ENCODE measurements at regions not wholly inside any gene's neighbourhood (a gene's known extent, or its start where the extent isn't known, plus 50 kb on each side); places are given as distances from the start of the nearest gene placed in this dataset.

DNA sequence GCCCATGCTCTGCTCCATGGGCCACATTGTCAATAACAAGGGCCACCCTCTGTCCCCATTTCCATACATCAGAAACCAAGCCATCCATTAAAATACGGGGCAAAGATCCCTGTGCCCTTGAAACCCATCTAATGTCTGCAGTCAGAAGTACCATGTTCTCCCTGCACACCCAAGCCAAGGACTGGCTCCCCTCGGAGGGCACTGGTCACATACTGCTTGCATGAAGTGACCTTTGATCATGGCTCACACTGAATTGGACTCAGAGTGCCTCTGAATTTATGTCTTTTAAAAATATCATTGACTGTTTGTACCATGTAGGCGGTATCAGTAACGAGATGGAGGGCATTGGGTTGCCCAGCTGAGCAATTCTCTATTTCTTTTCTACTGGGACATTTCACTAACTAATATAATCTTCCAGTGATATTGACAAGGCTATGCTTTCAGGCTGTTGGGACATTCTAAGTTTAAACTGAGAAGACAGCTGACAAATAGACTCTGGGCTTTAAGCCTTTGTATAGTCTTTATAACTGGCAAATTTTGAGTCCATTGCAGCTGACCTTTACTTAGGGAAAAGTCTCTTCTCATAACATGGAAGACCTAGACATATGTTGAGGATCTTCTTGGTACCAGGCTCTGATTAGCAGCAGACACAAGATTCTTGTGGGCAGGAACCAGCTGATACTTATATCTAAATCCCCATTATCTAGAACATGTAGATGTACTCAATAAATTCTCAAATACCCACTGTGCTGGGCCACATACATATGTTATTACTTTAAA lies 214.3 kb downstream of the MYCN start:
- no peak for DNase-seq (ENCODE audit: low spot score)

GRCh38 chr2:16154061-16154460 lies 213.7 kb downstream of the MYCN start:
- DNase-seq (ENCODE audit: low spot score), result no peak

DNA sequence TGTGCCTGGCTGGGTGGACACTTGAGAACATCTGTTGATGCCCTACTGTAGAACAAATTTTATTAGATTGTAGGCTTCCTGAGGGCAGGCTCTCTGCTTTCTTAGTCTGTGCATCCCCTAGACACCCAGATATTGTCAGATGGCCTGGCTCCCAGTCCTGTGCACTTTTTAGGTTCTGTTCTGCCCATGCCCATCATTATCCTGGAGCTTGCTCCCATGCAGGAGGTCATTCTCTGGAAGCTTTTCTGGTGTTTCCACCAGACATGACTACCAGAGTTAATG lies 213.3 kb downstream of the MYCN start:
- no peak for DNase-seq (ENCODE audit: low spot score)

DNA sequence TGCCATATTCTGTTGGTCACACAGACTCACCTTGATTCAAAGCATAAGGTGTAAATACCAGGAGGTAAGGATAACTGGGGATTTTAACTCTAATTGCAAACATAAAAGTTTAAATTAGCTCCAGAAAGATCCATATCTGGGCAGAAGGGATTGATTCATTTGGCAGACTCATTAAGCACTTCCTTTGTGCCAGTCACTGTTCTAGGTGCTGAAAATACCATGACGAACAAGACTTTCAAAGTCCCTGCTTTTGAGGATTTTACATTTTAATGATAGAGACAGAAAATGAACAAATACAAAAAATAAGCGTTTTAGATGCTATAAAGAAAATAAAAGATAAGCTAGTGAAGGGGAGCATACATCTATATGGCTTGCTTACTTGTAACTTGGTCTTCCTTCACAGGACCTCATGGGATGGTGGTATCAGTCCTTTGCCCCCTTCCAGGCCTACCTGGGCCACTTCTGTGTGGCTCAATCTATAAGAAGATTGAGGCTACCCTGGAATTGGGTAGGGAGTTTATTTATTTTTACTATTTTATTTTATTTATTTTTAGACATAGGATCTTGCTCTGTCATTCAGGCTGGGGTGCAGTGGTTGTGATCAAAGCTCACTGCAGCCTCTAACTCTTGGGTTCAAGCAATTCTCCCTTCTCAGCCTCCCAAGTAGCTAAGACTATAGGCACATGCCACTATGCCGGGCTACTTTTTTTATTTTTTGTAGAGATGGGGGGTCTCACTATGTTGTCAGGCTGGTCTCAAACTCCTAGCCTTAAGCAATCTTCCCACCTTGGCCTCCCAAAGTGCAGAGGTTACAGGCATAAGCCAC lies 212.8 kb downstream of the MYCN start:
- DNase-seq (ENCODE audit: low spot score), result no peak

GRCh38 chr2:16152071-16152927 lies 211.9 kb downstream of the MYCN start:
- no peak for DNase-seq (ENCODE audit: low spot score)

GRCh38 chr2:16151651-16152050 lies 211.3 kb downstream of the MYCN start:
- DNase-seq (ENCODE audit: low spot score), result no peak

DNA sequence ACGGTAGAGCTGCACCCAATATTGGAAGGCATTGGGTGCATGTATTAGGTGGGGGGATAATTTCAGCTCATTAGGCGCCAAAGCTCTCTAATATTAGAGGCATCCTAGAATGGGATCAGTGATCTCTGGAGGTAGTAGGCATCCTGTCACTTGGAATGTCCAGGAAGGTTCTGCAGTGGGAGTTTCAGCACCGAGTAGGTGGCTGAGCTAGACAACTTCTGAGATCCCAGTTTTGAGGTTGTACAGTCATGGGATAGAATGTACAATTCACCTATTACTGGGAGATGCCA lies 210.9 kb downstream of the MYCN start:
- no peak for DNase-seq (ENCODE audit: low spot score)

- no peak for DNase-seq (ENCODE audit: low spot score)
Measured at GRCh38 chr2:16150456-16151280, 210.3 kb downstream of the MYCN start.

- no peak for DNase-seq (ENCODE audit: low spot score)
Measured at GRCh38 chr2:16149349-16150243, 209.2 kb downstream of the MYCN start.

GRCh38 chr2:16148632-16149348 lies 208.4 kb downstream of the MYCN start:
- no peak for DNase-seq (ENCODE audit: low spot score)

- no peak for DNase-seq (ENCODE audit: low spot score)
Measured at GRCh38 chr2:16142383-16143361, 202.3 kb downstream of the MYCN start.

DNA sequence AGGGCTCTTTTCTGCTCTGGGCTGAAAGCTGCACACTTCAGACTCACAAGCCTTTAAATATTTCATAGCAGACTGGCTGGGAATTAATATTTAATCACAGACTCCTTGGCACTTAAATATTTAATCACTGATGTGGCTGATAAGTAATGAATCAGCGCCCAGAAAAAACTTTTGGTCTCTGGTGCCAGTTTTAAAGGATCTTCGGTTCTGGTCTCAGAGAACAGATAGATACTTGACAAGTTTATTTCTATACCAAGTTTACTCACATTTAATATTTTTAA lies 201.2 kb downstream of the MYCN start:
- no peak for DNase-seq (ENCODE audit: low spot score)

- no peak for DNase-seq (ENCODE audit: low spot score)
Measured at GRCh38 chr2:16140771-16141640, 200.7 kb downstream of the MYCN start.

DNA sequence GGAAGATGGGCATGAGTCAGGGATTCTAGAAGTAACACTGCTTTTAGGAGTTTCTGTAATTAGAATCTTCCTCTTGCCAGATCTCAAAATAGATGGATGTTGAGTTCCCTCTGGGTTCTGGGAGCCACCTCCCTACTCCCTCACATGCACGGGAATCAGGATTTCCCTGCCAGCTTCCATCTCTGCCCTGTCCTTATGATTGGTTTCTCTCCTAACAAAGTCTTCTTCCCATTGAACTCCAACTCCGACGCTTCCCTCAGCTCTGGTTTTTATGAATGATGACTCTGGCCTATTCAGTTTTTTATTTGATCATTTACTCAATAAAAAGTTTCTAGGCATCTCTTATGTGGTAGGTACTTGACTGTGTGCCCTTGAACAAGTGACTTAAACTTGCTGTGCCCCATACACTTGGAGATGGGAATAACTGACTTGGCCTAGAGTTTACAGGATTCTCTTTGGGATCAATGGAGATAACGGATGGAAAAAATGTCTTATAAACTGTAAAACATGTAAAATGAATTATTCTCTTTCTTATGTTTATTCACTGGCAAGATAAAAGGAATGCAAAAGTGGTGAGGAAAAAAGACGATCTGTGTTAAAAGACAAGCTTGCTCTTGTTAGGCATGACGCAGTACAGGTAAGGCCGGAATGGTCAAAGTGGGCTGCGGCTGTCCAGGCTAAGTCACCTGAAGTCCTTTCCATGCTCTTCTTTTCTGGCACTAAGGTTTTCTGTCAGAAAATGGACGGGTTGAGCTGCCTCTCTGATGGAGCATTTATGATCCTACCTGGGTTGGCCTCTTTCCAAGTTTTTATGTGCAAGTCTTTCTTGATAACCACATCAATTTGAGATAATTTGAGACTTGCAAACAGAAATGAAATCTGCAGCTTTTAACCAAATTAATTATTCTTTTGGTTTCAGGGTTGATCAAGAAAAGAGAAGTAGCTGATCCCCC lies 199.6 kb downstream of the MYCN start:
- DNase-seq (ENCODE audit: low spot score), result no peak

DNA sequence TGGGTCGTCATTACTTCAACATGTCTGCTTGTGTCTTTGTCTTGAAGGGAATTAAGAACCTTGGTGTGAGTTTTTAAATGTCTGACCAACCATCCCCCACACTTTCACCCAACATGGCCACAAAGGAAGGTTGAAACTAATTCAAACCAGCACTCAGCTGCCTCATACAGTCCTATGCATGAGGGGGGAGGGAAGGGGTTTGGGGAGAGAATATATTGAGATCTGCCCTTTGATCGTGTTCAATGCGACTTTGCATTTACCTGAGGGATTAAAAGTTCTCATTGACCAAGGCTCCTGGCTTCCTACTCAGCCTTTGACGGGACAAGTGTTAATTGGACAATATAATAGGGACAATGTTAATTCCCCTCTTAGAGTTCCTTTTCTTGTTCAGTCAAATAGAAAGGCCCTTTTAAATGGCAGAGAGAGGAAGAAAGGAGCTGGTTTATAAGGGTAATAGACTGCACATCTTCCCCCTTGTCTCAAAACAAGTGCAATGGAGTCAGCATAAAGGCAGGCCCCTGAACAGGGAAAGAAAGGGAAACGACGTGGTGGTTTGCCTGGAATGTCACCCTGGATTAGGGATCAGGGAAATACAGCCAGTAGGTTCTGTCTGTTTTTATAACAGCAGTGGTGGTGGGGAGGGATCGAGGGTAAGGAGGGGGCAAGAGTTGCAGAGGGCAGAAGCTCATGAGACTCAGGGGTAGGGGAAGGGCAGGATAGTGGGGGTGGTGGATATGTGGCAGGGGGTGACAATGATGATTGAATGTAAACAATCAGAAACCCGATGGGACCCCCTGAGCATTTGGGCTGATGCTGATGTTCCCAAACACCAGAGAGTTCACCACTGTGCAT lies 198.7 kb downstream of the MYCN start:
- DNase-seq (ENCODE audit: low spot score), result no peak

Data from ureter (tissue), 1 donor.